IMR-90 (cell line): ENCODE measurements at regions not wholly inside any gene's neighbourhood (a gene's known extent, or its start where the extent isn't known, plus 50 kb on each side); places are given as distances from the start of the nearest gene placed in this dataset.

Experiments used
- ATAC-seq: fragments of 200-7000 bp; cut with Tn5 transposase; 2 replicates; pipeline ENCODE4 v1.9.1; 2020; ENCODE audit warnings: low read depth, mild to moderate bottlenecking, moderate library complexity
- BruUV-seq: library from RNA; stranded (reverse); fragments of 400-500 nt; replicated peaks from 2 replicates; lab custom pipeline; 2021; lab: Mats Ljungman, UMichigan
- CTCF ChIA-PET: fragments of 300-600 bp; formaldehyde crosslinking; extraction: SDS; loops from one replicate; lab custom pipeline; 2021; ENCODE audit warnings: antibody characterized with exemption; lab: Yijun Ruan, JAX
- POLR2A ChIA-PET: fragments of 300-600 bp; sonication (Branson Sonifier 250); formaldehyde crosslinking; loops from one replicate; lab custom pipeline; 2022; ENCODE audit warnings: antibody characterized with exemption; ENCODE audit not compliant: unreplicated experiment; lab: Charles Lee
- DNase-seq: peaks from one replicate; pipeline ENCODE4 v3.0.0; 2013
- H2AFZ ChIP-seq: replicated peaks from 2 replicates; pipeline ENCODE3; 2013; ENCODE audit warnings: low read length, mild to moderate bottlenecking; ENCODE audit not compliant: poor library complexity
- H2AK5ac ChIP-seq: 2 replicates; pipeline ENCODE4 v1.6.1; 2013; ENCODE audit warnings: low read depth, low read length, inconsistent platforms
- H2AK9ac ChIP-seq: replicated peaks from 2 replicates; pipeline ENCODE3; 2013; ENCODE audit warnings: mild to moderate bottlenecking, low read depth, low read length, moderate library complexity; ENCODE audit not compliant: poor library complexity
- H2BK120ac ChIP-seq: 2 replicates; pipeline ENCODE4 v1.6.1; 2013; ENCODE audit warnings: low read depth, low read length, inconsistent platforms
- H2BK15ac ChIP-seq: 3 replicates; pipeline ENCODE4 v1.6.1; 2013; ENCODE audit warnings: low read depth, low read length, inconsistent platforms
- H2BK20ac ChIP-seq: 2 replicates; pipeline ENCODE4 v1.6.1; 2013; ENCODE audit warnings: low read depth, mild to moderate bottlenecking, inconsistent platforms, low read length, moderate library complexity
- H2BK5ac ChIP-seq: 2 replicates; pipeline ENCODE4 v1.6.1; 2013; ENCODE audit warnings: mild to moderate bottlenecking, low read depth, low read length, inconsistent platforms; ENCODE audit not compliant: poor library complexity, severe bottlenecking
- H3K14ac ChIP-seq: replicated peaks from 2 replicates; pipeline ENCODE4 v1.6.1; 2013; ENCODE audit warnings: low read depth, low read length, inconsistent platforms
- H3K18ac ChIP-seq: 2 replicates; pipeline ENCODE4 v1.6.1; 2013; ENCODE audit warnings: low read depth, low read length, control low read depth
- H3K23ac ChIP-seq: 2 replicates; pipeline ENCODE4 v1.6.1; 2013; ENCODE audit warnings: low read depth, low read length, inconsistent platforms
- H3K27ac ChIP-seq: 2 replicates; pipeline ENCODE4 v1.5.1; 2013; ENCODE audit warnings: mild to moderate bottlenecking, control low read depth, low read length; ENCODE audit not compliant: insufficient read depth
- H3K27me3 ChIP-seq: 2 replicates; pipeline ENCODE4 v1.6.1; 2013; ENCODE audit warnings: low read length; ENCODE audit not compliant: control insufficient read depth, insufficient read depth
- H3K36me3 ChIP-seq: 2 replicates; pipeline ENCODE4 v1.6.1; 2013; ENCODE audit warnings: low read length, mixed read lengths; ENCODE audit not compliant: control insufficient read depth, insufficient read depth
- H3K4ac ChIP-seq: 2 replicates; pipeline ENCODE4 v1.6.1; 2013; ENCODE audit warnings: low read depth, low read length, inconsistent platforms
- H3K4me1 ChIP-seq: 2 replicates; pipeline ENCODE4 v1.6.1; 2013; ENCODE audit warnings: low read length, mixed read lengths; ENCODE audit not compliant: control insufficient read depth, insufficient read depth
- H3K4me2 ChIP-seq: 2 replicates; pipeline ENCODE4 v1.6.1; 2013; ENCODE audit warnings: low read depth, mild to moderate bottlenecking, control low read depth, low read length, moderate library complexity
- H3K4me3 ChIP-seq: 2 replicates; pipeline ENCODE4 v1.5.1; 2013; ENCODE audit warnings: low read depth, mild to moderate bottlenecking, control low read depth, low read length, moderate library complexity; ENCODE audit not compliant: insufficient read depth
- H3K56ac ChIP-seq: 2 replicates; pipeline ENCODE4 v1.6.1; 2013; ENCODE audit warnings: low read length, inconsistent platforms; ENCODE audit not compliant: insufficient read depth; ENCODE audit errors: extremely low read depth
- H3K79me1 ChIP-seq, 2 experiments: 2 replicates each; pipeline ENCODE4 v1.6.1; 2013; ENCODE audit warnings: low read length in 2 of 2, inconsistent platforms in 1 of 2, low read depth in 1 of 2
- H3K9ac ChIP-seq: 2 replicates; pipeline ENCODE4 v1.6.1; 2013; ENCODE audit warnings: low read depth, low read length, control low read depth
- H3K9me1 ChIP-seq: 2 replicates; pipeline ENCODE4 v1.6.1; 2013; ENCODE audit warnings: low read length, inconsistent platforms; ENCODE audit not compliant: insufficient read depth
- H3K9me3 ChIP-seq: 2 replicates; pipeline ENCODE4 v1.6.1; 2013; ENCODE audit warnings: low read length; ENCODE audit not compliant: control insufficient read depth, insufficient read depth
- H4K20me1 ChIP-seq: 2 replicates; pipeline ENCODE4 v1.6.1; 2013; ENCODE audit warnings: low read length, inconsistent platforms; ENCODE audit not compliant: insufficient read depth
- H4K5ac ChIP-seq: 2 replicates; pipeline ENCODE4 v1.6.1; 2013; ENCODE audit warnings: mild to moderate bottlenecking, low read depth, low read length, control low read depth
- H4K8ac ChIP-seq, 2 experiments: 2 replicates each; pipeline ENCODE4 v1.6.1; 2013; ENCODE audit warnings: low read depth in 2 of 2, low read length in 2 of 2, control low read depth in 1 of 2, inconsistent platforms in 1 of 2
- H4K91ac ChIP-seq: 2 replicates; pipeline ENCODE4 v1.6.1; 2013; ENCODE audit warnings: low read depth, low read length, inconsistent platforms; ENCODE audit not compliant: insufficient read depth
- FOS ChIP-seq: fragments of 150-350 bp; IDR thresholded peaks from 2 replicates; pipeline ENCODE4 v1.6.1; 2016; ENCODE audit warnings: low read depth, low read length
- POLR2A ChIP-seq: IDR thresholded peaks from 2 replicates; pipeline ENCODE4 v1.6.1; 2012; ENCODE audit warnings: mild to moderate bottlenecking, low read depth, low read length
- USF2 ChIP-seq: fragments of 150-350 bp; IDR thresholded peaks from 2 replicates; pipeline ENCODE4 v1.6.1; 2017; ENCODE audit warnings: mild to moderate bottlenecking, antibody characterized with exemption, low read length, low read depth
- WGBS, 2 experiments: methylation state at CpG; one replicate each; pipeline versions ENCODE4 v1.1.5 to v1.1.7; 2013; ENCODE audit warnings: missing lambda C conversion rate in 2 of 2; ENCODE audit not compliant: insufficient read length in 1 of 2; ENCODE audit errors: extremely low coverage in 2 of 2; 5-methylcytosine and 5-hydroxymethylcytosine counted together
- dilution Hi-C: fragments of 300-500 bp; cut with HindIII; formaldehyde crosslinking; loops from one replicate; pipeline ENCODE4 v1.14.3; 2018; ENCODE audit warnings: low sequenced_read_pairs; ENCODE audit not compliant: unreplicated experiment
- in situ Hi-C: fragments of 300-500 bp; cut with MboI; formaldehyde crosslinking; loops from 3 replicates; pipeline ENCODE4 v1.14.3; 2019; ENCODE audit warnings: low sequenced_read_pairs, inconsistent platforms, mixed read lengths
- intact Hi-C: fragments of 100-400 bp; cut with micrococcal nuclease; formaldehyde crosslinking; loops from 2 replicates; pipeline ENCODE4 v1.10.0; 2022

DNA sequence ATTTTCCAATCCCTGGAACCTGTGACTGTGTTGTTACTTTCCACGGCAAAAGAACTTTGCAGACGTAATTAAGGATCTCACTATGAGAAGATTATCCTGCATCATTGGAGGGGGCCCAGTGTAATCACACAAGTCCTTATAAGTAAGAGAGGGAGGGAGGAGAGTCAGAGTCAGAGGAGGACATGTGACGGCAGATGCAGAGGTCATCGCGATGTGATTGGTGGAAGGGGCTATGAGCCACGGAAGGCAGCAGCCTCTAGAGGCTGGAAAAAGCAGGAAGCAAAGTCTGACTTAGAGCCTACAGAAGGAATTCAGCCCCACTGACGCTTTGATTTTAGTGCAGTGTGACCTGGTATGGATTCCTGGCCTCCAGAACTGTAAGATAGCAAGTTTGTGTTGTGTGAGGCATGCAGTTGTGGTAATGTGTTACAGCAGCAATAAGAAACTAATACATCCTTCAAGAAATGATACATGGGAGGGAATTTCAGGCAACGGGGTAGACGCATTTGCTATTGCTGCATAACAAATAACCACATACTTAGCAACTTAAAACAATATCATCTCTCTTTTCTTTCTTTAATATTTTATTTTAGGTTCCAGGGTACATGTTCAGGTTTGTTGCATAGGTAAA is 112.7 kb upstream of the SERPINE2 start:
- H2BK5ac ChIP-seq: peak overlapping the region; percentile 69
- H2BK120ac ChIP-seq: peak overlapping the region; percentile 91
- ChIA-PET POLR2A (no interaction called here), CTCF (no interaction called here)
- H3K18ac ChIP-seq: peak overlapping the region; percentile 98
- no peaks in the 10 kb centered on the region for H3K27me3 ChIP-seq
- H3K4ac ChIP-seq: peak overlapping the region; percentile 85
- ATAC-seq (peak; percentile 22), DNase-seq (no peak)
- dilution Hi-C loops: no loop called here
- H3K56ac ChIP-seq: 0 out of 2 replicates have a peak overlapping the region, but pooled peaks have one; percentile 24
- H3K36me3 ChIP-seq: no peaks in the 10 kb centered on the region
- peak overlapping the region; percentile 83 for H4K91ac ChIP-seq
- H2BK20ac ChIP-seq: peak overlapping the region; percentile 86
- peak overlapping the region; percentile 15 for H2AFZ ChIP-seq
- H2AK9ac ChIP-seq: peak overlapping the region; percentile 39
- in situ Hi-C loops: no loop called here
- H3K4me2 ChIP-seq: peak overlapping the region; percentile 14
- H3K9ac ChIP-seq: no peak overlapping the region
- H3K9me1 ChIP-seq: peaks cover 14% of the 10 kb centered on the region
- intact Hi-C loops: no loop called here
- no TSS peak for BruUV-seq
- peak overlapping the region; percentile 88 for H2AK5ac ChIP-seq
- no peak overlapping the region for H3K4me3 ChIP-seq
- peak overlapping the region; percentile 45 for H3K27ac ChIP-seq
- TF ChIP-seq USF2 (peak; percentile 42; the same call in 1 of the 2 replicates), POLR2A (no peak), FOS (no peak)
- 78% methylated on average over 5 of the region's 9 CpGs; no CpG with 5 or more reads in 1 of the 2 experiments for WGBS, 2 experiments
- H2BK15ac ChIP-seq: peak overlapping the region; percentile 94; the same call in 2 of the 3 replicates
- H3K79me1 ChIP-seq: 0 out of 4 replicates have a peak, but pooled peaks cover 0 to 3% of the 10 kb centered on the region in 2 experiments
- H3K4me1 ChIP-seq: peaks cover 14% of the 10 kb centered on the region
- no peaks in the 10 kb centered on the region for H3K9me3 ChIP-seq
- peak overlapping the region; percentile 74 to 78 for H4K8ac ChIP-seq
- no peaks in the 10 kb centered on the region for H4K20me1 ChIP-seq
- H4K5ac ChIP-seq: peak overlapping the region; percentile 95
- peak overlapping the region; percentile 50 for H3K14ac ChIP-seq
- peak overlapping the region; percentile 10; the same call in 1 of the 2 replicates for H3K23ac ChIP-seq
